Hematopoietic multipotent progenitor cell treated with erythropoietin and hydrocortisone succinate and interleukin-3 and kit ligand, for 4 days (in vitro differentiated cells): ENCODE measurements at regions not wholly inside any gene's neighbourhood (a gene's known extent, or its start where the extent isn't known, plus 50 kb on each side); places are given as distances from the start of the nearest gene placed in this dataset.
"Not testable (repeated sequence)": the region's sequence is repeated elsewhere in the genome, so short reads cannot be mapped to it uniquely, and the experiment has no call there.

Experiments
- DNase-seq: peaks from one replicate; pipeline ENCODE4 v3.0.0-alpha.2; 2015

- peak; percentile 0 for DNase-seq
Measured at GRCh38 chr17:26731005-26731921, 562.7 kb upstream of the WSB1 start.

- DNase-seq = not testable (repeated sequence)
Measured at GRCh38 chr17:26731926-26732325, 562.0 kb upstream of the WSB1 start.

- not testable (repeated sequence) for DNase-seq
Measured at GRCh38 chr17:26734775-26735174, 559.1 kb upstream of the WSB1 start.

GRCh38 chr17:26735977-26736376 lies 557.9 kb upstream of the WSB1 start:
- DNase-seq = not testable (repeated sequence)

GRCh38 chr17:26765860-26766709 lies 527.8 kb upstream of the WSB1 start:
- no peak for DNase-seq

GRCh38 chr17:26766743-26767142 lies 527.2 kb upstream of the WSB1 start:
- no peak for DNase-seq

- no peak for DNase-seq
Measured at GRCh38 chr17:26773189-26774188, 520.4 kb upstream of the WSB1 start.

GRCh38 chr17:26774291-26775218 lies 519.4 kb upstream of the WSB1 start:
- DNase-seq = no peak

- no peak for DNase-seq
Measured at GRCh38 chr17:26775219-26775822, 518.6 kb upstream of the WSB1 start.

- not testable (repeated sequence) for DNase-seq
Measured at GRCh38 chr17:26780187-26780814, 513.6 kb upstream of the WSB1 start.

- no peak for DNase-seq
Measured at GRCh38 chr17:26782153-26782552, 511.8 kb upstream of the WSB1 start.

- no peak for DNase-seq
Measured at GRCh38 chr17:26792486-26792885, 501.4 kb upstream of the WSB1 start.

GRCh38 chr17:26807024-26807423 lies 486.9 kb upstream of the WSB1 start:
- DNase-seq = no peak

GRCh38 chr17:26809033-26809432 lies 484.9 kb upstream of the WSB1 start:
- DNase-seq = no peak

- peak; percentile 5 for DNase-seq
Measured at GRCh38 chr17:26818736-26819135, 475.2 kb upstream of the WSB1 start.
